ENCODE measurements at regions not wholly inside any gene's neighbourhood (a gene's known extent, or its start where the extent isn't known, plus 50 kb on each side); places are given as distances from the start of the nearest gene placed in this dataset.

DNA sequence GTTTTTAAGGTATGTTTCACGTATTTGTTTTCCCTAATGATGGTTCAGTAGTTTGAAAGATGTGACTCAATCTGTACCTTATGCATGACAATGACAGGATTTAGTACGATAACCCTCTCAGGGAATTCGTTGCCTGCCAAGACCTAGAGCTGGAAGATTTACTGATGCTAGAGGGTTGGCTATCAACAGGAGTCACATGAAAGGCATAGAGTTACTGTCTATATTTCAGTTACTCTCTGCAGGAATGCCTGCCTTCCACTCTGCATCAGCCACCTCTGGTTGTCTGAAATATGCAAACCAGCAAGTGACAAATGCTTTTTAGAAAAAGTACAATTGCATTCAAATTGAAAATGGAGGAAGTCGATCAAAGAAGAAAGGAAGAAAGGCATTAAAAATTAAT, 276.3 kb upstream of the RAG2 start (continued):
- no peak for TF ChIP-seq NFYB (CRISPR knock-in tag; IDR thresholded peaks at IDR 0.05)
- no peak for TF ChIP-seq ATF4 (CRISPR knock-in tag; IDR thresholded peaks at IDR 0.05)

- H3K79me2 ChIP-seq (ENCODE audit: insufficient read depth, low read length): no peaks in the 10 kb centered on the region
- no peaks in the 10 kb centered on the region for H3K9me3 ChIP-seq (ENCODE audit: low read length)
- FAIRE-seq: no peak
- no TSS peak for BruUV-seq (replicated peaks)
- H3K36me3 ChIP-seq (replicated peaks in 1 of 2; ENCODE audit: control insufficient read depth in 1 of 2, insufficient read depth in 2 of 2, low read length in 2 of 2): no peaks in the 10 kb centered on the region
- peak; percentile 27 for DNase-seq (ENCODE audit: low spot score)
- H3K4me2 ChIP-seq (ENCODE audit: low read depth, low read length): no peak overlapping the region
- ChIA-PET CTCF (ENCODE audit: low intra/inter-chr PET ratio, low total read pairs) (no interaction called here), POLR2A (no interaction called here)
- 13% methylated on average over 3 of the region's 3 CpGs for WGBS (ENCODE audit: low lambda C conversion rate)
- no peak overlapping the region for H3K9ac ChIP-seq (ENCODE audit: insufficient read depth, low read depth, low read length)
- intact Hi-C loops (cut with micrococcal nuclease; ENCODE audit: unreplicated experiment) (no loop called here), in situ Hi-C loops (cut with HindIII; ENCODE audit: extremely low pct_ligation_motif_present, low pct_unique_long_range_greater_than_20kb) (no loop called here)
- H4K20me1 ChIP-seq (ENCODE audit: insufficient read depth, low read length): no peaks in the 10 kb centered on the region
- no peak overlapping the region for H3K27ac ChIP-seq (ENCODE audit: extremely low read length, insufficient read depth, low read length)
- H3K27me3 ChIP-seq (ENCODE audit: control insufficient read depth in 1 of 2, insufficient read depth in 2 of 2, low read length in 2 of 2): no peaks in the 10 kb centered on the region
- H2AFZ ChIP-seq (ENCODE audit: low read length): no peak overlapping the region
- H3K4me1 ChIP-seq (ENCODE audit: insufficient read depth, low read length): no peaks in the 10 kb centered on the region
- no peak for TF ChIP-seq FOXA1 (IDR thresholded peaks at IDR 0.05)
- no peak for TF ChIP-seq FOXA1 (CRISPR knock-in tag; IDR thresholded peaks at IDR 0.05)
- H3K4me3 ChIP-seq (replicated peaks in 1 of 3; ENCODE audit: insufficient read depth in 1 of 3, low read depth in 2 of 3, low read length in 3 of 3): no peak overlapping the region
- no peak for ATAC-seq
Measured at GRCh38 chr11:36870361-36870760, 272.3 kb upstream of the RAG2 start.

DNA sequence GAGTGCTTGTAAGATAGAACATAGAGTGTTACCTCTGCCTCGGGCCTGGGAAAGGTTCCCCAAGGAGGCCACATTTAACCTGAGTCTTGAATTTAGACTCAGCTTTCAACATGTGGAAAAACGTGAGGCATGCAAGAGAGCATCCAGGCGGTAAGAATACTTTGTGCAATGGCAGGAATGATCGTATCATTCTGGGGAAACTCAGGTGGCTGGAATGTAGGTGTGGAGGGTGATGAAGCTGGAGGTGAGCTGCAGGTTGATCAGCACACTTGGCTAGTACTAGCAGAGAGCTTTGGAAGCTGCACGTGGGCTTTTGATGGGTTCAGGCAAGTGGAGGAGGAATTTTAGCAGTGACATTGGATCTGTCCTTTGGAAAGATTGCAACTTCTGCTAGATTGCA, 270.3 kb upstream of the RAG2 start:
- BruUV-seq (replicated peaks): no TSS peak
- Histone ChIP-seq H3K4me1 (ENCODE audit: insufficient read depth, low read length) (no peaks in the 10 kb centered on the region), H3K27ac (ENCODE audit: extremely low read length, insufficient read depth, low read length) (no peak overlapping the region), H3K4me3 (replicated peaks in 1 of 3; ENCODE audit: insufficient read depth in 1 of 3, low read depth in 2 of 3, low read length in 3 of 3) (no peak overlapping the region), H3K27me3 (ENCODE audit: control insufficient read depth in 1 of 2, insufficient read depth in 2 of 2, low read length in 2 of 2) (no peaks in the 10 kb centered on the region), H4K20me1 (ENCODE audit: insufficient read depth, low read length) (no peaks in the 10 kb centered on the region), H3K4me2 (ENCODE audit: low read depth, low read length) (no peak overlapping the region), H2AFZ (ENCODE audit: low read length) (no peak overlapping the region), H3K36me3 (replicated peaks in 1 of 2; ENCODE audit: control insufficient read depth in 1 of 2, insufficient read depth in 2 of 2, low read length in 2 of 2) (no peaks in the 10 kb centered on the region), H3K9ac (ENCODE audit: insufficient read depth, low read depth, low read length) (no peak overlapping the region), H3K9me3 (ENCODE audit: low read length) (no peaks in the 10 kb centered on the region), H3K79me2 (ENCODE audit: insufficient read depth, low read length) (no peaks in the 10 kb centered on the region)
- FAIRE-seq: no peak
- in situ Hi-C loops (cut with HindIII; ENCODE audit: extremely low pct_ligation_motif_present, low pct_unique_long_range_greater_than_20kb): no loop called here
- DNase-seq (ENCODE audit: low spot score): no peak
- POLR2A ChIA-PET: no interaction called here
- CTCF ChIA-PET (ENCODE audit: low intra/inter-chr PET ratio, low total read pairs): no interaction called here
- 8% methylated on average over 5 of the region's 5 CpGs for WGBS (ENCODE audit: low lambda C conversion rate)
- TF ChIP-seq LCORL (IDR thresholded peaks at IDR 0.05) (no peak), LCORL (CRISPR knock-in tag; IDR thresholded peaks at IDR 0.05) (no peak), ZNF207 (IDR thresholded peaks at IDR 0.05; ENCODE audit: borderline replicate concordance) (no peak), NONO (IDR thresholded peaks at IDR 0.05) (no peak), NONO (CRISPR knock-in tag; conservative IDR thresholded peaks at IDR 0.05) (no peak), ZNF451 (CRISPR knock-in tag; IDR thresholded peaks at IDR 0.05) (no peak), BORCS8-MEF2B (CRISPR knock-in tag; IDR thresholded peaks at IDR 0.05) (no peak), HNRNPL (IDR thresholded peaks at IDR 0.05; ENCODE audit: low read depth, low read length) (no peak), KLF6 (CRISPR knock-in tag; IDR thresholded peaks at IDR 0.05) (no peak), FOXA3 (CRISPR knock-in tag; IDR thresholded peaks at IDR 0.05) (no peak), ZNF775 (CRISPR knock-in tag; IDR thresholded peaks at IDR 0.05; ENCODE audit: borderline replicate concordance) (no peak), ESRRA (CRISPR knock-in tag; IDR thresholded peaks at IDR 0.05; ENCODE audit: low read depth) (no peak), ZNF704 (CRISPR knock-in tag; IDR thresholded peaks at IDR 0.05; ENCODE audit: borderline replicate concordance) (no peak), ZBTB25 (CRISPR knock-in tag; IDR thresholded peaks at IDR 0.05) (no peak)
- no peak for ATAC-seq
- intact Hi-C loops (cut with micrococcal nuclease; ENCODE audit: unreplicated experiment): no loop called here

All from HepG2 (cell line).